CD14-positive monocyte (primary cell): ENCODE measurements at regions not wholly inside any gene's neighbourhood (a gene's known extent, or its start where the extent isn't known, plus 50 kb on each side); places are given as distances from the start of the nearest gene placed in this dataset.

Experiments
- DNase-seq, 3 donors: peaks; one replicate each; pipeline ENCODE4 v3.0.0-alpha.2; 2011 to 2022
- H2AFZ ChIP-seq: 2 replicates; pipeline ENCODE4 v1.6.0; 2012; ENCODE audit warnings: mild to moderate bottlenecking, low read depth, low read length, inconsistent platforms; ENCODE audit not compliant: insufficient read depth, poor library complexity, severe bottlenecking
- H3K27ac ChIP-seq, 2 donors: 1 replicate in 1 of 2; 2 replicates in 1 of 2; pipeline ENCODE4 v1.5.1; 2012 to 2013; ENCODE audit warnings: low read length in 2 of 2, control low read depth in 1 of 2, inconsistent platforms in 1 of 2, low read depth in 1 of 2, mild to moderate bottlenecking in 1 of 2
- H3K27me3 ChIP-seq, 2 donors: one replicate each; pipeline versions ENCODE4 v1.6.0 to v1.6.1; 2011 to 2013; ENCODE audit warnings: low read length in 2 of 2; ENCODE audit not compliant: control insufficient read depth in 2 of 2, insufficient read depth in 2 of 2
- H3K36me3 ChIP-seq, 2 donors: replicated peaks in 1 of 2; 1 replicate in 1 of 2; 2 replicates in 1 of 2; pipeline versions ENCODE4 v1.5.1 to v1.6.1; 2012 to 2013; ENCODE audit warnings: low read length in 2 of 2, control low read depth in 1 of 2, inconsistent platforms in 1 of 2, mild to moderate bottlenecking in 1 of 2; ENCODE audit not compliant: insufficient read depth in 2 of 2, control insufficient read depth in 1 of 2
- H3K4me1 ChIP-seq, 2 donors: 1 replicate in 1 of 2; 2 replicates in 1 of 2; pipeline versions ENCODE4 v1.5.1 to v1.6.1; 2012 to 2013; ENCODE audit warnings: low read length in 2 of 2, control low read depth in 1 of 2, inconsistent platforms in 1 of 2, mild to moderate bottlenecking in 1 of 2, moderate library complexity in 1 of 2; ENCODE audit not compliant: insufficient read depth in 2 of 2, control insufficient read depth in 1 of 2
- H3K4me2 ChIP-seq: replicated peaks from 2 replicates; pipeline ENCODE3; 2012; ENCODE audit warnings: low read length, moderate library complexity, mild to moderate bottlenecking; ENCODE audit not compliant: poor library complexity, severe bottlenecking; ENCODE audit errors: extremely low read depth
- H3K4me3 ChIP-seq, 3 experiments: fragments of 200-600 bp in 1 of 3; sonication (generic) in 1 of 3; replicated peaks in 1 of 3; 1 replicate in 2 of 3; 2 replicates in 1 of 3; pipeline ENCODE4 v1.5.1; 2011 to 2013; ENCODE audit warnings: low read length in 3 of 3, mild to moderate bottlenecking in 3 of 3, control low read depth in 2 of 3, low read depth in 2 of 3, inconsistent platforms in 1 of 3, moderate library complexity in 1 of 3
- H3K79me2 ChIP-seq: 2 replicates; pipeline ENCODE4 v1.6.0; 2012; ENCODE audit warnings: mild to moderate bottlenecking, control low read depth, inconsistent platforms, low read length, moderate library complexity; ENCODE audit not compliant: insufficient read depth
- H3K9ac ChIP-seq: 2 replicates; pipeline ENCODE4 v1.6.0; 2017; ENCODE audit warnings: low read length, mild to moderate bottlenecking; ENCODE audit not compliant: insufficient read depth, poor library complexity, severe bottlenecking
- H3K9me3 ChIP-seq, 2 donors: replicated peaks in 1 of 2; 1 replicate in 1 of 2; 2 replicates in 1 of 2; pipeline versions ENCODE4 v1.5.1 to v1.6.1; 2012 to 2013; ENCODE audit warnings: low read length in 2 of 2, control low read depth in 1 of 2; ENCODE audit not compliant: control insufficient read depth in 1 of 2, insufficient read depth in 1 of 2
- H4K20me1 ChIP-seq: 2 replicates; pipeline ENCODE4 v1.6.0; 2012; ENCODE audit warnings: mild to moderate bottlenecking, low read length, control low read depth, moderate library complexity; ENCODE audit not compliant: insufficient read depth
- H3K27ac Mint-ChIP-seq, 7 donors: one replicate each; pipeline ENCODE4 v1.8.0; 2020; ENCODE audit warnings: mild to moderate bottlenecking in 7 of 7, mixed read lengths in 7 of 7, moderate library complexity in 6 of 7, inconsistent platforms in 2 of 7
- H3K27me3 Mint-ChIP-seq, 3 donors: one replicate each; pipeline ENCODE4 v1.8.0; 2021 to 2022; ENCODE audit warnings: low read depth in 3 of 3, mild to moderate bottlenecking in 3 of 3, mixed read lengths in 3 of 3, moderate library complexity in 3 of 3, inconsistent platforms in 1 of 3
- H3K36me3 Mint-ChIP-seq, 2 donors: one replicate each; pipeline ENCODE4 v1.8.0; 2020; ENCODE audit warnings: mixed read lengths in 2 of 2, inconsistent platforms in 1 of 2, mild to moderate bottlenecking in 1 of 2
- H3K4me1 Mint-ChIP-seq: one replicate; pipeline ENCODE4 v1.8.0; 2020; ENCODE audit warnings: mild to moderate bottlenecking, mixed read lengths
- H3K4me3 Mint-ChIP-seq, 2 donors: one replicate each; pipeline ENCODE4 v1.8.0; 2020; ENCODE audit warnings: mild to moderate bottlenecking in 2 of 2, mixed read lengths in 2 of 2, moderate library complexity in 1 of 2
- H3K9me3 Mint-ChIP-seq, 7 donors: one replicate each; pipeline ENCODE4 v1.8.0; 2020 to 2022; ENCODE audit warnings: mixed read lengths in 7 of 7, mild to moderate bottlenecking in 6 of 7, moderate library complexity in 6 of 7, inconsistent platforms in 2 of 7
- CTCF ChIP-seq: fragments of 200-600 bp; IDR thresholded peaks from one replicate; pipeline ENCODE4 v1.8.0; 2022; ENCODE audit warnings: antibody characterized with exemption, mild to moderate bottlenecking
- WGBS: methylation state at CpG from one replicate; pipeline ENCODE4 v1.1.5; 2013; ENCODE audit warnings: missing lambda C conversion rate; ENCODE audit not compliant: insufficient coverage; 5-methylcytosine and 5-hydroxymethylcytosine counted together
- intact Hi-C, 2 donors: fragments of 100-400 bp; cut with micrococcal nuclease; formaldehyde crosslinking; loops; one replicate each; pipeline versions ENCODE4 v1.15.0 to v1.15.1; 2023

- Mint-ChIP-seq H3K36me3 (no peaks in the 10 kb centered on the region), H3K9me3 (peaks cover 6 to 16% (median 10%) of the 10 kb centered on the region in 7 donors), H3K27me3 (no peaks in the 10 kb centered on the region), H3K27ac (no peak overlapping the region), H3K4me1 (no peaks in the 10 kb centered on the region), H3K4me3 (no peak overlapping the region)
- no peak for TF ChIP-seq CTCF
- Histone ChIP-seq H3K9ac (no peak overlapping the region), H3K79me2 (no peaks in the 10 kb centered on the region), H3K27ac (no peak overlapping the region), H3K27me3 (no peaks in the 10 kb centered on the region), H3K36me3 (no peaks in the 10 kb centered on the region), H3K4me3 (no peak overlapping the region), H3K9me3 (peaks cover 3 to 12% of the 10 kb centered on the region in 2 donors), H3K4me1 (no peaks in the 10 kb centered on the region), H2AFZ (no peak overlapping the region), H3K4me2 (no peak overlapping the region), H4K20me1 (no peaks in the 10 kb centered on the region)
- DNase-seq = no peak
- intact Hi-C loops = no loop called here
- WGBS = no CpG with 5 or more reads among the region's 1 CpG
Observed at GRCh38 chr12:41980390-41980789, 164.3 kb downstream of the GXYLT1 start.

GRCh38 chr12:41979574-41979973 lies 165.1 kb downstream of the GXYLT1 start:
- peaks cover 6 to 16% (median 10%) of the 10 kb centered on the region in 7 donors for H3K9me3 Mint-ChIP-seq
- no peaks in the 10 kb centered on the region for H3K27me3 Mint-ChIP-seq
- no peak for TF ChIP-seq CTCF
- Histone ChIP-seq H3K4me2 (no peak overlapping the region), H3K9me3 (peaks cover 3 to 12% of the 10 kb centered on the region in 2 donors), H3K36me3 (no peaks in the 10 kb centered on the region), H3K4me3 (no peak overlapping the region), H3K9ac (no peak overlapping the region), H3K27ac (no peak overlapping the region), H4K20me1 (no peaks in the 10 kb centered on the region), H3K4me1 (no peaks in the 10 kb centered on the region), H2AFZ (no peak overlapping the region), H3K79me2 (no peaks in the 10 kb centered on the region), H3K27me3 (no peaks in the 10 kb centered on the region)
- intact Hi-C loops = no loop called here
- no peak overlapping the region for H3K27ac Mint-ChIP-seq
- H3K4me1 Mint-ChIP-seq = no peaks in the 10 kb centered on the region
- H3K36me3 Mint-ChIP-seq = no peaks in the 10 kb centered on the region
- no peak overlapping the region for H3K4me3 Mint-ChIP-seq
- WGBS = 100% methylated on average over 1 of the region's 2 CpGs
- DNase-seq = no peak
